IMR-90 (cell line): ENCODE measurements at regions not wholly inside any gene's neighbourhood (a gene's known extent, or its start where the extent isn't known, plus 50 kb on each side); places are given as distances from the start of the nearest gene placed in this dataset.

ENCODE experiments used
- ATAC-seq: fragments of 200-7000 bp; cut with Tn5 transposase; 2 replicates; pipeline ENCODE4 v1.9.1; 2020; ENCODE audit warnings: low read depth, mild to moderate bottlenecking, moderate library complexity
- BruUV-seq: library from RNA; stranded (reverse); fragments of 400-500 nt; replicated peaks from 2 replicates; lab custom pipeline; 2021; lab: Mats Ljungman, UMichigan
- CTCF ChIA-PET: fragments of 300-600 bp; formaldehyde crosslinking; extraction: SDS; loops from one replicate; lab custom pipeline; 2021; ENCODE audit warnings: antibody characterized with exemption; lab: Yijun Ruan, JAX
- POLR2A ChIA-PET: fragments of 300-600 bp; sonication (Branson Sonifier 250); formaldehyde crosslinking; loops from one replicate; lab custom pipeline; 2022; ENCODE audit warnings: antibody characterized with exemption; ENCODE audit not compliant: unreplicated experiment; lab: Charles Lee
- DNase-seq: peaks from one replicate; pipeline ENCODE4 v3.0.0; 2013
- H2AFZ ChIP-seq: replicated peaks from 2 replicates; pipeline ENCODE3; 2013; ENCODE audit warnings: low read length, mild to moderate bottlenecking; ENCODE audit not compliant: poor library complexity
- H2AK5ac ChIP-seq: 2 replicates; pipeline ENCODE4 v1.6.1; 2013; ENCODE audit warnings: low read depth, low read length, inconsistent platforms
- H2AK9ac ChIP-seq: replicated peaks from 2 replicates; pipeline ENCODE3; 2013; ENCODE audit warnings: mild to moderate bottlenecking, low read depth, low read length, moderate library complexity; ENCODE audit not compliant: poor library complexity
- H2BK120ac ChIP-seq: 2 replicates; pipeline ENCODE4 v1.6.1; 2013; ENCODE audit warnings: low read depth, low read length, inconsistent platforms
- H2BK15ac ChIP-seq: 3 replicates; pipeline ENCODE4 v1.6.1; 2013; ENCODE audit warnings: low read depth, low read length, inconsistent platforms
- H2BK20ac ChIP-seq: 2 replicates; pipeline ENCODE4 v1.6.1; 2013; ENCODE audit warnings: low read depth, mild to moderate bottlenecking, inconsistent platforms, low read length, moderate library complexity
- H2BK5ac ChIP-seq: 2 replicates; pipeline ENCODE4 v1.6.1; 2013; ENCODE audit warnings: mild to moderate bottlenecking, low read depth, low read length, inconsistent platforms; ENCODE audit not compliant: poor library complexity, severe bottlenecking
- H3K14ac ChIP-seq: replicated peaks from 2 replicates; pipeline ENCODE4 v1.6.1; 2013; ENCODE audit warnings: low read depth, low read length, inconsistent platforms
- H3K18ac ChIP-seq: 2 replicates; pipeline ENCODE4 v1.6.1; 2013; ENCODE audit warnings: low read depth, low read length, control low read depth
- H3K23ac ChIP-seq: 2 replicates; pipeline ENCODE4 v1.6.1; 2013; ENCODE audit warnings: low read depth, low read length, inconsistent platforms
- H3K27ac ChIP-seq: 2 replicates; pipeline ENCODE4 v1.5.1; 2013; ENCODE audit warnings: mild to moderate bottlenecking, control low read depth, low read length; ENCODE audit not compliant: insufficient read depth
- H3K27me3 ChIP-seq: 2 replicates; pipeline ENCODE4 v1.6.1; 2013; ENCODE audit warnings: low read length; ENCODE audit not compliant: control insufficient read depth, insufficient read depth
- H3K36me3 ChIP-seq: 2 replicates; pipeline ENCODE4 v1.6.1; 2013; ENCODE audit warnings: low read length, mixed read lengths; ENCODE audit not compliant: control insufficient read depth, insufficient read depth
- H3K4ac ChIP-seq: 2 replicates; pipeline ENCODE4 v1.6.1; 2013; ENCODE audit warnings: low read depth, low read length, inconsistent platforms
- H3K4me1 ChIP-seq: 2 replicates; pipeline ENCODE4 v1.6.1; 2013; ENCODE audit warnings: low read length, mixed read lengths; ENCODE audit not compliant: control insufficient read depth, insufficient read depth
- H3K4me2 ChIP-seq: 2 replicates; pipeline ENCODE4 v1.6.1; 2013; ENCODE audit warnings: low read depth, mild to moderate bottlenecking, control low read depth, low read length, moderate library complexity
- H3K4me3 ChIP-seq: 2 replicates; pipeline ENCODE4 v1.5.1; 2013; ENCODE audit warnings: low read depth, mild to moderate bottlenecking, control low read depth, low read length, moderate library complexity; ENCODE audit not compliant: insufficient read depth
- H3K56ac ChIP-seq: 2 replicates; pipeline ENCODE4 v1.6.1; 2013; ENCODE audit warnings: low read length, inconsistent platforms; ENCODE audit not compliant: insufficient read depth; ENCODE audit errors: extremely low read depth
- H3K79me1 ChIP-seq, 2 experiments: 2 replicates each; pipeline ENCODE4 v1.6.1; 2013; ENCODE audit warnings: low read length in 2 of 2, inconsistent platforms in 1 of 2, low read depth in 1 of 2
- H3K9ac ChIP-seq: 2 replicates; pipeline ENCODE4 v1.6.1; 2013; ENCODE audit warnings: low read depth, low read length, control low read depth
- H3K9me1 ChIP-seq: 2 replicates; pipeline ENCODE4 v1.6.1; 2013; ENCODE audit warnings: low read length, inconsistent platforms; ENCODE audit not compliant: insufficient read depth
- H3K9me3 ChIP-seq: 2 replicates; pipeline ENCODE4 v1.6.1; 2013; ENCODE audit warnings: low read length; ENCODE audit not compliant: control insufficient read depth, insufficient read depth
- H4K20me1 ChIP-seq: 2 replicates; pipeline ENCODE4 v1.6.1; 2013; ENCODE audit warnings: low read length, inconsistent platforms; ENCODE audit not compliant: insufficient read depth
- H4K5ac ChIP-seq: 2 replicates; pipeline ENCODE4 v1.6.1; 2013; ENCODE audit warnings: mild to moderate bottlenecking, low read depth, low read length, control low read depth
- H4K8ac ChIP-seq, 2 experiments: 2 replicates each; pipeline ENCODE4 v1.6.1; 2013; ENCODE audit warnings: low read depth in 2 of 2, low read length in 2 of 2, control low read depth in 1 of 2, inconsistent platforms in 1 of 2
- H4K91ac ChIP-seq: 2 replicates; pipeline ENCODE4 v1.6.1; 2013; ENCODE audit warnings: low read depth, low read length, inconsistent platforms; ENCODE audit not compliant: insufficient read depth
- CEBPB ChIP-seq: IDR thresholded peaks from 2 replicates; pipeline ENCODE4 v1.6.1; 2012; ENCODE audit warnings: low read depth, low read length, improper control_type of control experiment
- CHD1 ChIP-seq: IDR thresholded peaks from 2 replicates; pipeline ENCODE4 v1.6.1; 2012; ENCODE audit warnings: low read depth, low read length, improper control_type of control experiment
- ELK1 ChIP-seq: fragments of 150-350 bp; IDR thresholded peaks from 2 replicates; pipeline ENCODE4 v1.6.1; 2016; ENCODE audit warnings: low read depth, mild to moderate bottlenecking, low read length, moderate library complexity, borderline replicate concordance
- FOS ChIP-seq: fragments of 150-350 bp; IDR thresholded peaks from 2 replicates; pipeline ENCODE4 v1.6.1; 2016; ENCODE audit warnings: low read depth, low read length
- MAFK ChIP-seq: IDR thresholded peaks from 2 replicates; pipeline ENCODE4 v1.6.1; 2012; ENCODE audit warnings: low read depth, low read length, improper control_type of control experiment
- MAZ ChIP-seq: IDR thresholded peaks from 2 replicates; pipeline ENCODE4 v1.6.1; 2012; ENCODE audit warnings: low read depth, mild to moderate bottlenecking, low read length, improper control_type of control experiment, moderate library complexity, borderline replicate concordance
- MXI1 ChIP-seq: IDR thresholded peaks from 2 replicates; pipeline ENCODE4 v1.6.1; 2012; ENCODE audit warnings: low read depth, mild to moderate bottlenecking, low read length, moderate library complexity, borderline replicate concordance
- NFE2L2 ChIP-seq: fragments of 150-350 bp; IDR thresholded peaks from 2 replicates; pipeline ENCODE4 v1.6.1; 2016; ENCODE audit warnings: low read depth, mild to moderate bottlenecking, low read length
- POLR2A ChIP-seq: IDR thresholded peaks from 2 replicates; pipeline ENCODE4 v1.6.1; 2012; ENCODE audit warnings: mild to moderate bottlenecking, low read depth, low read length
- RAD21 ChIP-seq: IDR thresholded peaks from 2 replicates; pipeline ENCODE4 v1.6.1; 2012; ENCODE audit warnings: low read length, improper control_type of control experiment
- RCOR1 ChIP-seq: IDR thresholded peaks from 2 replicates; pipeline ENCODE4 v1.6.1; 2012; ENCODE audit warnings: mild to moderate bottlenecking, low read length, improper control_type of control experiment; ENCODE audit not compliant: insufficient replicate concordance
- SMC3 ChIP-seq: fragments of 150-350 bp; IDR thresholded peaks from 2 replicates; pipeline ENCODE4 v1.6.1; 2016; ENCODE audit warnings: low read depth, mild to moderate bottlenecking, antibody characterized with exemption, low read length, moderate library complexity
- WGBS, 2 experiments: methylation state at CpG; one replicate each; pipeline versions ENCODE4 v1.1.5 to v1.1.7; 2013; ENCODE audit warnings: missing lambda C conversion rate in 2 of 2; ENCODE audit not compliant: insufficient read length in 1 of 2; ENCODE audit errors: extremely low coverage in 2 of 2; 5-methylcytosine and 5-hydroxymethylcytosine counted together
- dilution Hi-C: fragments of 300-500 bp; cut with HindIII; formaldehyde crosslinking; loops from one replicate; pipeline ENCODE4 v1.14.3; 2018; ENCODE audit warnings: low sequenced_read_pairs; ENCODE audit not compliant: unreplicated experiment
- in situ Hi-C: fragments of 300-500 bp; cut with MboI; formaldehyde crosslinking; loops from 3 replicates; pipeline ENCODE4 v1.14.3; 2019; ENCODE audit warnings: low sequenced_read_pairs, inconsistent platforms, mixed read lengths
- intact Hi-C: fragments of 100-400 bp; cut with micrococcal nuclease; formaldehyde crosslinking; loops from 2 replicates; pipeline ENCODE4 v1.10.0; 2022

GRCh38 chrX:22409418-22409817 is 136.7 kb downstream of the CBLL2 start:
- no TSS peak for BruUV-seq
- Histone ChIP-seq H3K36me3 (no peaks in the 10 kb centered on the region), H2BK15ac (no peak overlapping the region), H2BK20ac (no peak overlapping the region), H3K4ac (no peak overlapping the region), H3K79me1 (no peaks in the 10 kb centered on the region), H2AK9ac (no peak overlapping the region), H3K4me3 (no peak overlapping the region), H2AK5ac (no peak overlapping the region), H2BK5ac (no peak overlapping the region), H4K20me1 (no peaks in the 10 kb centered on the region), H3K4me2 (no peak overlapping the region), H3K18ac (no peak overlapping the region), H3K27ac (no peak overlapping the region), H2AFZ (no peak overlapping the region), H4K5ac (no peak overlapping the region), H3K4me1 (no peaks in the 10 kb centered on the region), H3K9me1 (no peaks in the 10 kb centered on the region), H2BK120ac (no peak overlapping the region), H3K9ac (no peak overlapping the region), H3K23ac (no peak overlapping the region), H3K56ac (no peak overlapping the region), H3K27me3 (no peaks in the 10 kb centered on the region), H4K8ac (no peak overlapping the region), H3K9me3 (no peaks in the 10 kb centered on the region), H4K91ac (no peak overlapping the region), H3K14ac (no peak overlapping the region)
- ATAC-seq (no peak), DNase-seq (no peak)
- ChIA-PET CTCF (no interaction called here), POLR2A (no interaction called here)
- intact Hi-C loops (no loop called here), in situ Hi-C loops (no loop called here), dilution Hi-C loops (no loop called here)
- no peak for TF ChIP-seq CEBPB
- no peak for TF ChIP-seq ELK1
- no peak for TF ChIP-seq SMC3
- TF ChIP-seq MAZ: no peak
- TF ChIP-seq FOS: no peak
- TF ChIP-seq MAFK: no peak
- TF ChIP-seq RAD21: no peak
- no peak for TF ChIP-seq CHD1
- TF ChIP-seq MXI1: no peak
- no peak for TF ChIP-seq RCOR1
- no peak for TF ChIP-seq POLR2A
- no peak for TF ChIP-seq NFE2L2
- WGBS, 2 experiments: no CpG with 5 or more reads among the region's 1 CpG
